C4-2B (cell line): ENCODE measurements at regions not wholly inside any gene's neighbourhood (a gene's known extent, or its start where the extent isn't known, plus 50 kb on each side); places are given as distances from the start of the nearest gene placed in this dataset.

ENCODE experiments used
- ZFX ChIP-seq: fragments of 450-650 bp; IDR thresholded peaks from 2 replicates; pipeline ENCODE4 v1.6.1; 2017
- TF ChIP-seq, protein P1 (sequence below): fragments of 450-650 bp; conservative IDR thresholded peaks from 2 replicates; pipeline ENCODE4 v1.5.1; 2017; ENCODE audit warnings: mild to moderate bottlenecking

GRCh38 chr7:1382553-1383397, 76.5 kb downstream of the MICALL2 start:
- TF ChIP-seq, protein P1, sequence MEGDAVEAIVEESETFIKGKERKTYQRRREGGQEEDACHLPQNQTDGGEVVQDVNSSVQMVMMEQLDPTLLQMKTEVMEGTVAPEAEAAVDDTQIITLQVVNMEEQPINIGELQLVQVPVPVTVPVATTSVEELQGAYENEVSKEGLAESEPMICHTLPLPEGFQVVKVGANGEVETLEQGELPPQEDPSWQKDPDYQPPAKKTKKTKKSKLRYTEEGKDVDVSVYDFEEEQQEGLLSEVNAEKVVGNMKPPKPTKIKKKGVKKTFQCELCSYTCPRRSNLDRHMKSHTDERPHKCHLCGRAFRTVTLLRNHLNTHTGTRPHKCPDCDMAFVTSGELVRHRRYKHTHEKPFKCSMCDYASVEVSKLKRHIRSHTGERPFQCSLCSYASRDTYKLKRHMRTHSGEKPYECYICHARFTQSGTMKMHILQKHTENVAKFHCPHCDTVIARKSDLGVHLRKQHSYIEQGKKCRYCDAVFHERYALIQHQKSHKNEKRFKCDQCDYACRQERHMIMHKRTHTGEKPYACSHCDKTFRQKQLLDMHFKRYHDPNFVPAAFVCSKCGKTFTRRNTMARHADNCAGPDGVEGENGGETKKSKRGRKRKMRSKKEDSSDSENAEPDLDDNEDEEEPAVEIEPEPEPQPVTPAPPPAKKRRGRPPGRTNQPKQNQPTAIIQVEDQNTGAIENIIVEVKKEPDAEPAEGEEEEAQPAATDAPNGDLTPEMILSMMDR, result no peak
- no peak for TF ChIP-seq ZFX
